ENCODE measurements at regions not wholly inside any gene's neighbourhood (a gene's known extent, or its start where the extent isn't known, plus 50 kb on each side); places are given as distances from the start of the nearest gene placed in this dataset.

- TF ChIP-seq CTCF (conservative IDR thresholded peaks at IDR 0.05; ENCODE audit: low read depth, low read length) (no peak), EZH2 (IDR thresholded peaks at IDR 0.05; ENCODE audit: borderline replicate concordance, low read depth, low read length, poor library complexity, severe bottlenecking) (no peak)
- Histone ChIP-seq H3K4me3 (ENCODE audit: low read depth, low read length, poor library complexity, severe bottlenecking) (no peak overlapping the region), H3K4me1 (ENCODE audit: insufficient read depth, low read length, poor library complexity, severe bottlenecking) (no peaks in the 10 kb centered on the region), H3K36me3 (ENCODE audit: insufficient read depth, low read length, poor library complexity, severe bottlenecking) (no peaks in the 10 kb centered on the region), H3K27me3 (replicated peaks; ENCODE audit: insufficient read depth, low read depth, low read length, poor library complexity) (no peaks in the 10 kb centered on the region), H3K27ac (ENCODE audit: low read depth, low read length, poor library complexity, severe bottlenecking) (no peak overlapping the region), H3K9me3 (ENCODE audit: low read depth, low read length, poor library complexity, severe bottlenecking) (no peaks in the 10 kb centered on the region)
- CTCF ChIA-PET, result no interaction called here
- POLR2A ChIA-PET (ENCODE audit: low non-redundant PET), result no interaction called here
- no peak for DNase-seq (ENCODE audit: low spot score)
- intact Hi-C loops (cut with micrococcal nuclease; ENCODE audit: unreplicated experiment), result no loop called here
- BruUV-seq (replicated peaks), result no TSS peak
These were observed 150.6 kb upstream of the ANKRD50 start for GRCh38 chr4:124863040-124863545.

DNA sequence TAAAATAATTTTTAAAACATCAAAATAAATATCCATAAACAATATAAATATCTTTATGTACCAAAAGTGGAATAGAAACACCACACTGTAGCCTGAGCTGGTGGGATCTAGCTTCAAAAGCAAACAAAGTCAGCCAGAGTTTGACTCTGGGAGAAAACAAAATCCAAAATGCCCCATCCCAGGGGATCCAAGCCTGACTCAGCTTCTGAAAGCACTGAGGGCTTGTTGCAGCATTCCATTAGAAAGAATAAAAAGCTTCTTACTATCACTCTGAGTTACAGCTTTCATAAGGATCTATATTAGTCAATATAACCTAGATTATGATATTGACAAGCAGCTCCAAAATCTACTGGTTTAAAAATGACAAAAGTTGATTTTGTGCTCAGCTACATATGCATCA, 149.7 kb upstream of the ANKRD50 start:
- intact Hi-C loops (cut with micrococcal nuclease; ENCODE audit: unreplicated experiment), result no loop called here
- H3K4me1 ChIP-seq (ENCODE audit: insufficient read depth, low read length, poor library complexity, severe bottlenecking), result no peaks in the 10 kb centered on the region
- no peak for TF ChIP-seq CTCF (conservative IDR thresholded peaks at IDR 0.05; ENCODE audit: low read depth, low read length)
- TF ChIP-seq EZH2 (IDR thresholded peaks at IDR 0.05; ENCODE audit: borderline replicate concordance, low read depth, low read length, poor library complexity, severe bottlenecking), result no peak
- H3K27ac ChIP-seq (ENCODE audit: low read depth, low read length, poor library complexity, severe bottlenecking), result no peak overlapping the region
- no peak for DNase-seq (ENCODE audit: low spot score)
- POLR2A ChIA-PET (ENCODE audit: low non-redundant PET), result no interaction called here
- CTCF ChIA-PET, result no interaction called here
- H3K36me3 ChIP-seq (ENCODE audit: insufficient read depth, low read length, poor library complexity, severe bottlenecking), result no peaks in the 10 kb centered on the region
- H3K9me3 ChIP-seq (ENCODE audit: low read depth, low read length, poor library complexity, severe bottlenecking), result no peaks in the 10 kb centered on the region
- H3K4me3 ChIP-seq (ENCODE audit: low read depth, low read length, poor library complexity, severe bottlenecking), result no peak overlapping the region
- no TSS peak for BruUV-seq (replicated peaks)
- no peaks in the 10 kb centered on the region for H3K27me3 ChIP-seq (replicated peaks; ENCODE audit: insufficient read depth, low read depth, low read length, poor library complexity)

DNA sequence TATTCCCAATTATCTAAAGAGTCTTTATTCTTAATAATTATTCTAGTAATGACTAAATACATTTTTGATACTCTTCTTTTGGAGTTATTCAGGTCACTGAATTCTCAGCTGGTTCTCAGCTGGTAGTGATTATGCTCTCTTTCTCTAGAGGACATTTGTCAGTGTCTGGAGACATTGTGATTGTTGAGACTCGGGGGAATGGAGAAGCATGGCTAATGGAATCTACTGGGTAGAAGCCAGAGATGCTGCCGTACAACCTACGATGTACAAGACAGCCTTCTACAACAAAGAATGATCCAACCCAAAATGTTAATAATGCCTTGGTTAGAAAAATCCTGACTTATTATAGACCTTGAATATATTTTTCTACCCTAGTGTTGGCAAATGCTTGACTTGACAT, 149.2 kb upstream of the ANKRD50 start:
- Histone ChIP-seq H3K4me1 (ENCODE audit: insufficient read depth, low read length, poor library complexity, severe bottlenecking) (no peaks in the 10 kb centered on the region), H3K4me3 (ENCODE audit: low read depth, low read length, poor library complexity, severe bottlenecking) (no peak overlapping the region), H3K9me3 (ENCODE audit: low read depth, low read length, poor library complexity, severe bottlenecking) (no peaks in the 10 kb centered on the region), H3K27ac (ENCODE audit: low read depth, low read length, poor library complexity, severe bottlenecking) (no peak overlapping the region), H3K27me3 (replicated peaks; ENCODE audit: insufficient read depth, low read depth, low read length, poor library complexity) (no peaks in the 10 kb centered on the region), H3K36me3 (ENCODE audit: insufficient read depth, low read length, poor library complexity, severe bottlenecking) (no peaks in the 10 kb centered on the region)
- POLR2A ChIA-PET (ENCODE audit: low non-redundant PET), result no interaction called here
- CTCF ChIA-PET, result no interaction called here
- intact Hi-C loops (cut with micrococcal nuclease; ENCODE audit: unreplicated experiment), result no loop called here
- TF ChIP-seq EZH2 (IDR thresholded peaks at IDR 0.05; ENCODE audit: borderline replicate concordance, low read depth, low read length, poor library complexity, severe bottlenecking) (no peak), CTCF (conservative IDR thresholded peaks at IDR 0.05; ENCODE audit: low read depth, low read length) (no peak)
- DNase-seq (ENCODE audit: low spot score), result no peak
- no TSS peak for BruUV-seq (replicated peaks)

All from A673 (cell line).